Endothelial cell of umbilical vein (primary cell): ENCODE measurements at regions not wholly inside any gene's neighbourhood (a gene's known extent, or its start where the extent isn't known, plus 50 kb on each side); places are given as distances from the start of the nearest gene placed in this dataset.

Experiments used
- BruUV-seq: library from RNA; stranded (reverse); fragments of 400-500 nt; replicated peaks from 2 replicates; lab custom pipeline; 2021; lab: Mats Ljungman, UMichigan
- CTCF ChIA-PET: fragments of 300-600, 350-600 bp; sonication (Branson Sonifier 250); formaldehyde crosslinking; loops from one replicate; lab custom pipeline; 2021; ENCODE audit warnings: antibody characterized with exemption, inconsistent platforms; lab: Charles Lee
- POLR2A ChIA-PET: fragments of 300-600, 350-600 bp; sonication (Branson Sonifier 250); formaldehyde crosslinking; loops from one replicate; lab custom pipeline; 2021; ENCODE audit warnings: antibody characterized with exemption, inconsistent platforms; lab: Charles Lee
- DNase-seq: peaks from one replicate; pipeline ENCODE4 v3.0.0-alpha.2; 2011; ENCODE audit warnings: low read depth, low spot score
- FAIRE-seq: peaks from 2 replicates; lab custom pipeline; 2011; peaks lifted over from hg19 to GRCh38; lab: Jason Lieb, UNC
- H2AFZ ChIP-seq: 2 replicates; pipeline ENCODE4 v1.6.0; 2012; ENCODE audit warnings: low read depth, low read length, control low read depth, inconsistent platforms
- H3K27ac ChIP-seq: 2 replicates; pipeline ENCODE4 v1.5.1; 2011; ENCODE audit warnings: low read depth, mild to moderate bottlenecking, control low read depth, low read length, moderate library complexity; ENCODE audit not compliant: insufficient read depth
- H3K27me3 ChIP-seq, 2 experiments: 2 replicates each; pipeline versions ENCODE4 v1.6.0 to v1.6.1; 2011; ENCODE audit warnings: low read length in 2 of 2, mixed read lengths in 1 of 2; ENCODE audit not compliant: control insufficient read depth in 2 of 2, insufficient read depth in 2 of 2
- H3K36me3 ChIP-seq, 2 experiments: 2 replicates in 1 of 2; 3 replicates in 1 of 2; pipeline ENCODE4 v1.5.1; 2011; ENCODE audit warnings: low read length in 2 of 2, mild to moderate bottlenecking in 1 of 2, moderate library complexity in 1 of 2; ENCODE audit not compliant: control insufficient read depth in 2 of 2, insufficient read depth in 2 of 2; ENCODE audit errors: extremely low read depth in 1 of 2
- H3K4me1 ChIP-seq: 3 replicates; pipeline ENCODE4 v1.5.1; 2011; ENCODE audit warnings: mild to moderate bottlenecking, low read length; ENCODE audit not compliant: control insufficient read depth, insufficient read depth; ENCODE audit errors: extremely low read depth
- H3K4me2 ChIP-seq: 2 replicates; pipeline ENCODE4 v1.6.1; 2011; ENCODE audit warnings: low read length, control low read depth, mixed read lengths; ENCODE audit not compliant: insufficient read depth
- H3K4me3 ChIP-seq, 3 experiments: fragments of 200-600 bp in 1 of 3; sonication (generic), shearing (Covaris generic) in 1 of 3; replicated peaks in 1 of 3; 2 replicates each; pipeline ENCODE4 v1.5.1; 2011 to 2016; ENCODE audit warnings: control low read depth in 3 of 3, low read length in 3 of 3, mild to moderate bottlenecking in 2 of 3, inconsistent platforms in 1 of 3, low read depth in 1 of 3, moderate library complexity in 1 of 3; ENCODE audit not compliant: insufficient read depth in 1 of 3
- H3K79me2 ChIP-seq: 2 replicates; pipeline ENCODE4 v1.6.0; 2012; ENCODE audit warnings: low read length, inconsistent platforms; ENCODE audit not compliant: control insufficient read depth, insufficient read depth
- H3K9ac ChIP-seq: replicated peaks from 2 replicates; pipeline ENCODE3; 2011; ENCODE audit warnings: low read length, control low read depth; ENCODE audit not compliant: insufficient read depth; ENCODE audit errors: extremely low read depth
- H3K9me1 ChIP-seq: replicated peaks from 3 replicates; pipeline ENCODE4 v1.6.0; 2011; ENCODE audit warnings: mild to moderate bottlenecking, low read length; ENCODE audit not compliant: control insufficient read depth, insufficient read depth; ENCODE audit errors: extremely low read depth
- H3K9me3 ChIP-seq: replicated peaks from 2 replicates; pipeline ENCODE4 v1.5.1; 2012; ENCODE audit warnings: low read length, inconsistent platforms; ENCODE audit not compliant: control insufficient read depth, insufficient read depth
- H4K20me1 ChIP-seq: replicated peaks from 2 replicates; pipeline ENCODE3; 2011; ENCODE audit warnings: mild to moderate bottlenecking, low read length; ENCODE audit not compliant: control insufficient read depth, insufficient read depth; ENCODE audit errors: extremely low read depth
- CTCF ChIP-seq, 2 donors: IDR thresholded peaks; 1 replicate in 1 of 2; 2 replicates in 1 of 2; pipeline ENCODE4 v1.5.1; 2011; ENCODE audit warnings: low read length in 2 of 2, mild to moderate bottlenecking in 2 of 2, moderate library complexity in 2 of 2, control low read depth in 1 of 2, inconsistent platforms in 1 of 2, low read depth in 1 of 2; ENCODE audit not compliant: insufficient read depth in 1 of 2; ENCODE audit errors: extremely low read depth in 1 of 2
- EZH2 ChIP-seq: IDR thresholded peaks from 2 replicates; pipeline ENCODE4 v1.6.1; 2012; ENCODE audit warnings: borderline replicate concordance, low read depth, mild to moderate bottlenecking, moderate library complexity, low read length, inconsistent platforms; ENCODE audit not compliant: severe bottlenecking
- FOS ChIP-seq: IDR thresholded peaks from 2 replicates; pipeline ENCODE4 v1.6.1; 2011; ENCODE audit warnings: mild to moderate bottlenecking, low read length, moderate library complexity, borderline replicate concordance; ENCODE audit not compliant: insufficient read depth
- GATA2 ChIP-seq: IDR thresholded peaks from 2 replicates; pipeline ENCODE4 v1.7.0; 2011; ENCODE audit warnings: low read depth, mild to moderate bottlenecking, moderate library complexity, mixed read lengths, low read length; ENCODE audit not compliant: insufficient read length, insufficient read depth
- JUN ChIP-seq: IDR thresholded peaks from 2 replicates; pipeline ENCODE4 v1.6.1; 2011; ENCODE audit warnings: borderline replicate concordance, low read depth; ENCODE audit not compliant: insufficient read length, insufficient read depth
- MAX ChIP-seq: IDR thresholded peaks from 2 replicates; pipeline ENCODE4 v1.6.1; 2011; ENCODE audit not compliant: insufficient read depth, insufficient read length
- MYC ChIP-seq: IDR thresholded peaks from one replicate; pipeline ENCODE4 v1.6.1; 2011; ENCODE audit warnings: mild to moderate bottlenecking, low read depth, low read length
- POLR2A ChIP-seq: IDR thresholded peaks from 2 replicates; pipeline ENCODE4 v1.6.1; 2012; ENCODE audit warnings: low read depth, mild to moderate bottlenecking, control low read depth, low read length
- POLR2AphosphoS5 ChIP-seq: IDR thresholded peaks from 2 replicates; pipeline ENCODE4 v1.6.1; 2012; ENCODE audit warnings: low read depth, mild to moderate bottlenecking, control low read depth, low read length, moderate library complexity; ENCODE audit not compliant: insufficient read depth
- dilution Hi-C: fragments of 300-500 bp; cut with MboI; formaldehyde crosslinking; loops from one replicate; pipeline ENCODE4 v1.15.0; 2019; ENCODE audit warnings: low sequenced_read_pairs; ENCODE audit not compliant: extremely low pct_ligation_motif_present
- intact Hi-C: fragments of 100-400 bp; cut with micrococcal nuclease; formaldehyde crosslinking; loops from one replicate; pipeline ENCODE4 v1.10.0; 2022

- TF ChIP-seq MAX: no peak
- no peak for TF ChIP-seq JUN
- no peak for TF ChIP-seq CTCF (IDR thresholded peaks at IDR 0.05; ENCODE audit: extremely low read depth in 1 of 2, insufficient read depth in 1 of 2, low read depth in 1 of 2, low read length in 2 of 2)
- TF ChIP-seq POLR2A: no peak
- TF ChIP-seq GATA2: no peak
- Histone ChIP-seq H3K9me3 (no peaks in the 10 kb centered on the region), H2AFZ (no peak overlapping the region), H3K79me2 (no peaks in the 10 kb centered on the region), H3K9me1 (no peaks in the 10 kb centered on the region), H3K4me2 (no peak overlapping the region), H3K27ac (no peak overlapping the region), H3K4me3 (no peak overlapping the region), H3K9ac (no peak overlapping the region), H3K4me1 (no peaks in the 10 kb centered on the region), H3K36me3 (no peaks in the 10 kb centered on the region), H4K20me1 (no peaks in the 10 kb centered on the region), H3K27me3 (no peaks in the 10 kb centered on the region)
- ChIA-PET POLR2A (no interaction called here), CTCF (no interaction called here)
- DNase-seq (no peak), FAIRE-seq (no peak)
- intact Hi-C loops: no loop called here
- dilution Hi-C loops: no loop called here
- BruUV-seq: no TSS peak
Measured at GRCh38 chr18:30086351-30086750, 956.2 kb downstream of the DSC3 start.

- no peak overlapping the region for H3K27ac ChIP-seq
- no peak overlapping the region for H3K9ac ChIP-seq
- H3K27me3 ChIP-seq: no peaks in the 10 kb centered on the region
- no peaks in the 10 kb centered on the region for H3K9me1 ChIP-seq
- H3K4me2 ChIP-seq: no peak overlapping the region
- no peak overlapping the region for H2AFZ ChIP-seq
- intact Hi-C loops: no loop called here
- H4K20me1 ChIP-seq: no peaks in the 10 kb centered on the region
- dilution Hi-C loops: no loop called here
- CTCF ChIA-PET: no interaction called here
- no peaks in the 10 kb centered on the region for H3K36me3 ChIP-seq
- H3K79me2 ChIP-seq: no peaks in the 10 kb centered on the region
- BruUV-seq: no TSS peak
- POLR2A ChIA-PET: no interaction called here
- TF ChIP-seq FOS: no peak
- TF ChIP-seq EZH2: no peak
- no peak for TF ChIP-seq POLR2A
- TF ChIP-seq MYC: no peak
- TF ChIP-seq JUN: no peak
- TF ChIP-seq CTCF (IDR thresholded peaks at IDR 0.05; ENCODE audit: extremely low read depth in 1 of 2, insufficient read depth in 1 of 2, low read depth in 1 of 2, low read length in 2 of 2): no peak
- no peak for TF ChIP-seq GATA2
- TF ChIP-seq MAX: no peak
- TF ChIP-seq POLR2AphosphoS5: no peak
- FAIRE-seq: no peak
- H3K4me3 ChIP-seq: no peak overlapping the region
- DNase-seq: no peak
- H3K9me3 ChIP-seq: no peaks in the 10 kb centered on the region
- H3K4me1 ChIP-seq: no peaks in the 10 kb centered on the region
Measured at GRCh38 chr18:30081122-30081521, 961.4 kb downstream of the DSC3 start.
